ENCODE measurements at regions not wholly inside any gene's neighbourhood (a gene's known extent, or its start where the extent isn't known, plus 50 kb on each side); places are given as distances from the start of the nearest gene placed in this dataset.

- Mint-ChIP-seq H3K27me3 (ENCODE audit: unreplicated experiment) (peaks cover 97% of the 10 kb centered on the region), H3K4me3 (ENCODE audit: low read depth, unreplicated experiment) (no peak overlapping the region), H3K9me3 (ENCODE audit: low read depth, unreplicated experiment) (no peaks in the 10 kb centered on the region), H3K36me3 (ENCODE audit: insufficient read depth, unreplicated experiment) (no peaks in the 10 kb centered on the region), H3K27ac (ENCODE audit: unreplicated experiment) (no peak overlapping the region), H3K4me1 (ENCODE audit: low read depth, unreplicated experiment) (no peaks in the 10 kb centered on the region)
- intact Hi-C loops (cut with micrococcal nuclease; ENCODE audit: unreplicated experiment): no loop called here
- no peak for DNase-seq
- BruUV-seq (replicated peaks): no TSS peak
- CTCF ChIA-PET: no interaction called here
- no peak for TF ChIP-seq CTCF (IDR thresholded peaks at IDR 0.05; ENCODE audit: unreplicated experiment)
These were observed 132.1 kb downstream of the URI1 start for GRCh38 chr19:30074096-30074495.

- CTCF ChIA-PET: no interaction called here
- Mint-ChIP-seq H3K36me3 (ENCODE audit: insufficient read depth, unreplicated experiment) (no peaks in the 10 kb centered on the region), H3K4me3 (ENCODE audit: low read depth, unreplicated experiment) (no peak overlapping the region), H3K27ac (ENCODE audit: unreplicated experiment) (no peak overlapping the region), H3K4me1 (ENCODE audit: low read depth, unreplicated experiment) (no peaks in the 10 kb centered on the region), H3K9me3 (ENCODE audit: low read depth, unreplicated experiment) (no peaks in the 10 kb centered on the region), H3K27me3 (ENCODE audit: unreplicated experiment) (peaks cover 97% of the 10 kb centered on the region)
- intact Hi-C loops (cut with micrococcal nuclease; ENCODE audit: unreplicated experiment): no loop called here
- DNase-seq: no peak
- no TSS peak for BruUV-seq (replicated peaks)
- TF ChIP-seq CTCF (IDR thresholded peaks at IDR 0.05; ENCODE audit: unreplicated experiment): no peak
These were observed 133.0 kb downstream of the URI1 start for GRCh38 chr19:30074741-30075715.

GRCh38 chr19:30076101-30076551 is 134.1 kb downstream of the URI1 start:
- peaks cover 5% of the 10 kb centered on the region for H3K36me3 Mint-ChIP-seq (ENCODE audit: insufficient read depth, unreplicated experiment)
- BruUV-seq (replicated peaks): no TSS peak
- H3K9me3 Mint-ChIP-seq (ENCODE audit: low read depth, unreplicated experiment): no peaks in the 10 kb centered on the region
- H3K4me1 Mint-ChIP-seq (ENCODE audit: low read depth, unreplicated experiment): no peaks in the 10 kb centered on the region
- DNase-seq: no peak
- H3K27me3 Mint-ChIP-seq (ENCODE audit: unreplicated experiment): peaks cover 97% of the 10 kb centered on the region
- intact Hi-C loops (cut with micrococcal nuclease; ENCODE audit: unreplicated experiment): no loop called here
- CTCF ChIA-PET: no interaction called here
- H3K27ac Mint-ChIP-seq (ENCODE audit: unreplicated experiment): no peak overlapping the region
- H3K4me3 Mint-ChIP-seq (ENCODE audit: low read depth, unreplicated experiment): no peak overlapping the region
- TF ChIP-seq CTCF (IDR thresholded peaks at IDR 0.05; ENCODE audit: unreplicated experiment): no peak

- peaks cover 97% of the 10 kb centered on the region for H3K27me3 Mint-ChIP-seq (ENCODE audit: unreplicated experiment)
- BruUV-seq (replicated peaks): no TSS peak
- H3K4me3 Mint-ChIP-seq (ENCODE audit: low read depth, unreplicated experiment): no peak overlapping the region
- no peak overlapping the region for H3K27ac Mint-ChIP-seq (ENCODE audit: unreplicated experiment)
- H3K4me1 Mint-ChIP-seq (ENCODE audit: low read depth, unreplicated experiment): no peaks in the 10 kb centered on the region
- H3K9me3 Mint-ChIP-seq (ENCODE audit: low read depth, unreplicated experiment): no peaks in the 10 kb centered on the region
- intact Hi-C loops (cut with micrococcal nuclease; ENCODE audit: unreplicated experiment): no loop called here
- CTCF ChIA-PET: no interaction called here
- H3K36me3 Mint-ChIP-seq (ENCODE audit: insufficient read depth, unreplicated experiment): peaks cover 5% of the 10 kb centered on the region
- no peak for DNase-seq
- TF ChIP-seq CTCF (IDR thresholded peaks at IDR 0.05; ENCODE audit: unreplicated experiment): no peak
These were observed 135.0 kb downstream of the URI1 start for GRCh38 chr19:30076751-30077670.

Measured in Calu3 (cell line).